Ectodermal cell (in vitro differentiated cells): ENCODE measurements at regions not wholly inside any gene's neighbourhood (a gene's known extent, or its start where the extent isn't known, plus 50 kb on each side); places are given as distances from the start of the nearest gene placed in this dataset.

Experiments
- H3K27ac ChIP-seq: 2 replicates; pipeline ENCODE4 v1.7.0; 2013; ENCODE audit warnings: mild to moderate bottlenecking, low read depth, low read length; ENCODE audit not compliant: insufficient read depth, poor library complexity, severe bottlenecking
- H3K27me3 ChIP-seq: 2 replicates; pipeline ENCODE4 v1.7.0; 2013; ENCODE audit warnings: mild to moderate bottlenecking, low read length; ENCODE audit not compliant: insufficient read depth, control insufficient read depth, poor library complexity, severe bottlenecking
- H3K36me3 ChIP-seq: one replicate; pipeline ENCODE4 v1.7.0; 2013; ENCODE audit warnings: low read length; ENCODE audit not compliant: control insufficient read depth, insufficient read depth
- H3K4me1 ChIP-seq: one replicate; pipeline ENCODE4 v1.7.0; 2013; ENCODE audit warnings: low read length; ENCODE audit not compliant: control insufficient read depth, insufficient read depth
- H3K4me3 ChIP-seq: 2 replicates; pipeline ENCODE4 v1.7.0; 2013; ENCODE audit warnings: low read depth, low read length, control low read depth; ENCODE audit not compliant: insufficient read depth
- H3K9me3 ChIP-seq: 2 replicates; pipeline ENCODE4 v1.7.0; 2013; ENCODE audit warnings: mild to moderate bottlenecking, low read length, moderate library complexity; ENCODE audit not compliant: control insufficient read depth
- WGBS, 2 experiments: methylation state at CpG; one replicate each; pipeline ENCODE4 v1.1.7; 2013; ENCODE audit warnings: missing lambda C conversion rate in 2 of 2; 5-methylcytosine and 5-hydroxymethylcytosine counted together

- no peaks in the 10 kb centered on the region for H3K36me3 ChIP-seq
- H3K9me3 ChIP-seq, result no peaks in the 10 kb centered on the region
- no peak overlapping the region for H3K4me3 ChIP-seq
- H3K4me1 ChIP-seq, result no peaks in the 10 kb centered on the region
- 91 to 93% methylated on average over 6 to 7 of the region's 8 CpGs for WGBS, 2 experiments
- H3K27ac ChIP-seq, result no peak overlapping the region
- H3K27me3 ChIP-seq, result no peaks in the 10 kb centered on the region
Observed at GRCh38 chr3:105222568-105223093, 144.1 kb upstream of the ALCAM start.

GRCh38 chr3:105223815-105224214 is 142.9 kb upstream of the ALCAM start:
- H3K9me3 ChIP-seq, result no peaks in the 10 kb centered on the region
- H3K27ac ChIP-seq, result no peak overlapping the region
- no peaks in the 10 kb centered on the region for H3K4me1 ChIP-seq
- H3K36me3 ChIP-seq, result no peaks in the 10 kb centered on the region
- H3K4me3 ChIP-seq, result no peak overlapping the region
- no peaks in the 10 kb centered on the region for H3K27me3 ChIP-seq
- 91 to 95% methylated on average over 8 to 11 of the region's 11 CpGs for WGBS, 2 experiments

GRCh38 chr3:105228696-105229095 is 138.0 kb upstream of the ALCAM start:
- Histone ChIP-seq H3K27me3 (no peaks in the 10 kb centered on the region), H3K4me3 (no peak overlapping the region), H3K9me3 (no peaks in the 10 kb centered on the region), H3K27ac (no peak overlapping the region), H3K36me3 (no peaks in the 10 kb centered on the region), H3K4me1 (no peaks in the 10 kb centered on the region)
- WGBS, 2 experiments, result 90 to 93% methylated on average over 2 to 3 of the region's 3 CpGs

DNA sequence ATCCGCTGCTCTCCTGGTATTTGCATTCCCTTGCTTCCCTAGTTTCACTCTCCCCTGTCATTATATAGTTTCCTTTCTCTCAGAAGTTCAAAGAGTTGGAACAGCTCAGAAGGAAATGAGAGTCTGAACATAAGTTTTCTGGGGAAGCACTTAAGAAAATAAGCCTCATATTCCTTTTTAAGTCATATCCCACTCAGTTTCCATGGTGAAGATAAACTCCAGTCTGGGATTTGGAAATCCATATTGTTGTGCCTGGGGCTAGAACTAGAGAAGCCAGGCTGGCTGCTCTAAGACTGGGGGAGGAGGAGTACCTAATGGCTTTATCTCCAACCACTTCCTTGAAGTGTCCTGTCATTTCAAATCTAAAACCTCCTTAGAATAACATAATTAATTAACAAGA is 134.2 kb upstream of the ALCAM start:
- no peaks in the 10 kb centered on the region for H3K27me3 ChIP-seq
- H3K27ac ChIP-seq, result no peak overlapping the region
- H3K36me3 ChIP-seq, result no peaks in the 10 kb centered on the region
- H3K9me3 ChIP-seq, result no peaks in the 10 kb centered on the region
- WGBS, 2 experiments, result 90 to 100% methylated on average over 1 of the region's 1 CpG
- no peaks in the 10 kb centered on the region for H3K4me1 ChIP-seq
- H3K4me3 ChIP-seq, result no peak overlapping the region

DNA sequence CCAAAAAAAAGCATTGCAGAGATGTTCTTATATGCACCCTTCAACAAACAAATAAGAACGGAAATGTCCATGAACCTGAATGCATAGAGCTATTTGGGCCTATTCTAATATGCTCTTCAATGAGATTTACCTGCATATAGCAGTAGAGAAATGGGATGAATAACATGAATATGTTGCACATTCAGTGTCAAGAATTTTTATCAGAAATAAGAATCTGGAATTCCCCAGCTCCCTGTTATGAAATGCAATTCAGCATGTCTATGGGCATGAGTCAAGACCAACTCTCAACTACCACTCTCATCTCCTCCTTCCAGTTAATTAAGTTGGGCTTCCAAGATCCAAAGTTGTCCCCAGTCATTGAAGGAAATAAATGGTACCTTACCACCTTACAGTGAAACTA is 133.7 kb upstream of the ALCAM start:
- no peaks in the 10 kb centered on the region for H3K4me1 ChIP-seq
- H3K27me3 ChIP-seq, result no peaks in the 10 kb centered on the region
- H3K36me3 ChIP-seq, result no peaks in the 10 kb centered on the region
- 100% methylated on average over 1 of the region's 1 CpG; no CpG with 5 or more reads in 1 of the 2 experiments for WGBS, 2 experiments
- no peaks in the 10 kb centered on the region for H3K9me3 ChIP-seq
- no peak overlapping the region for H3K27ac ChIP-seq
- H3K4me3 ChIP-seq, result no peak overlapping the region

DNA sequence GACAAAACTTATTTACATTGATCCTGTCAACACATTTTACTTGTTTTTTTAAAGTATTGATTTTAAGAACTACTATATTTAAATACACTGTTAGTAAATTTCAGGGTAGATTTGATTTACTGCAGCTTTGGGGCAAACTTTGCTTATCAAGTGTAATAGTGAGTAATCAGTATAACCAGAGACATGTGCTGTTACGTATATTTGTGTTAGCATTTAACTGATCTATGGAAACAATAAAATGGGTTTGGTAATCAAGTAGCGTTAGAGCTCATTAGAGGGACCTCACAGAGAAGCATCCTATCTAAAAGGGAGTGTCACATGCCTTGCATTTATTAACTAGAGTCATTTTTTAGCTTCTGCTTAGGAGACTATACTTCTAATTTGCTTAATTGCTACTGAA is 131.5 kb upstream of the ALCAM start:
- no peaks in the 10 kb centered on the region for H3K27me3 ChIP-seq
- H3K9me3 ChIP-seq, result no peaks in the 10 kb centered on the region
- no peak overlapping the region for H3K4me3 ChIP-seq
- 86 to 94% methylated on average over 2 of the region's 2 CpGs for WGBS, 2 experiments
- no peaks in the 10 kb centered on the region for H3K4me1 ChIP-seq
- H3K36me3 ChIP-seq, result no peaks in the 10 kb centered on the region
- no peak overlapping the region for H3K27ac ChIP-seq

DNA sequence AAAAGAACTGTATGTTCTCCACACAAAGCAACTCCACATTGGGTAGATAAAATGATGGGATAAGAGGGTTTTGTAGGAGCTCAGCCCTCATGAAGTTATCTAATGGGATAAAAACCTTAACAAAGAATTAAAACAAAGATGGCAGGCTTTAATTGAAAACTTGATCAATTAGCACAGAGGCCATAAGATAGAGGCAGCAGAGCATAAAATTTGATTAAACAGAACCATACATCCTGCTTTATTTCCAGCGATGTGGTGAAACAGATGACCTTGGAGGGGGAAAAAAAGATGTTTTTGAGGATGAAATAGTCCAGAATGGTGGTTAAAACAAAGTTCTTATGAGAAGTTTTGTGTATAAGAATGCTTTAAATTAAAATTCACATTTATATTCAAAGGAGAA is 130.9 kb upstream of the ALCAM start:
- Histone ChIP-seq H3K27me3 (no peaks in the 10 kb centered on the region), H3K27ac (no peak overlapping the region), H3K36me3 (no peaks in the 10 kb centered on the region), H3K4me1 (no peaks in the 10 kb centered on the region), H3K4me3 (no peak overlapping the region), H3K9me3 (no peaks in the 10 kb centered on the region)
- WGBS, 2 experiments, result 100% methylated on average over 1 of the region's 1 CpG

DNA sequence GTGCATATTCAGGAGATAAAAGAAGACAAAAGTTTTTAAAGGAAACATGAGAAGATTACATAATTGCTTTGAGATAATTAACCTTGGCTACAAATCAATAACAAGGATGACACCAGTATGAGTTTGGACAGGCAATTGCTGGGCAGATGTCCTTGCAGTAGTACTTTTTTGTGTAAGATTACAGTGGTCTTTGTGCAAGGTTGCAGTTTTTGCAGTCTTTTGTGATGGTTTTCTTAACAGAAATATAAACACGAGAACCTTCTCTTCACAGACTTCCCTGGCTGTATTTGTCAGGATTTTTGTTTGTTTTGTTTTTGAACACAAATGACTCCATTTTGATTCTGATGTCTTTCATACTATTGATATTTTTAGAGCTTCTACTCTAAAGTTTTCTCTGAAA is 128.3 kb upstream of the ALCAM start:
- 100% methylated on average over 1 of the region's 1 CpG; no CpG with 5 or more reads in 1 of the 2 experiments for WGBS, 2 experiments
- H3K4me3 ChIP-seq, result no peak overlapping the region
- H3K36me3 ChIP-seq, result no peaks in the 10 kb centered on the region
- H3K27ac ChIP-seq, result no peak overlapping the region
- no peaks in the 10 kb centered on the region for H3K4me1 ChIP-seq
- no peaks in the 10 kb centered on the region for H3K9me3 ChIP-seq
- no peaks in the 10 kb centered on the region for H3K27me3 ChIP-seq

- no peaks in the 10 kb centered on the region for H3K9me3 ChIP-seq
- H3K36me3 ChIP-seq, result no peaks in the 10 kb centered on the region
- no peak overlapping the region for H3K4me3 ChIP-seq
- no peaks in the 10 kb centered on the region for H3K4me1 ChIP-seq
- H3K27ac ChIP-seq, result no peak overlapping the region
- H3K27me3 ChIP-seq, result no peaks in the 10 kb centered on the region
- WGBS, 2 experiments, result 88 to 96% methylated on average over 2 of the region's 2 CpGs
Observed at GRCh38 chr3:105243076-105243475, 123.6 kb upstream of the ALCAM start.

DNA sequence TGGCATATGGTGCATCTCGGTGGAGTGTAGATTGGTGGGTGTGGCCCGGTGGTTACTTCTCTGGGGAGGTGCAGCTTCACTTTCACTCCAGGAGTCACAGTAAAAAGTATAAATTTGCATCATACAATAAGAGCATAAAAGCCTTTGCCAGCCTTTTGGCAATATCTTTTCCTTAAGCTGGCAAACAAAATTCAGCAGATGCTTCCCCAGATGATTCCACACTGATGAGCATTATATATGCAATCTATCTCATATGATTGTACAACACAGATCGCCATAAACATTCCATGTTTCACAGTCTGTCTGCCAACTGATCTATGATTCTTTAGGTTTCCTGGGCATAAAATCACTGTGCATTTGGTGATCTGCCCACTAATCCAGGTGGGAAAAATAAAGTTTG is 120.2 kb upstream of the ALCAM start:
- WGBS, 2 experiments, result 94 to 100% methylated on average over 1 to 3 of the region's 3 CpGs
- Histone ChIP-seq H3K36me3 (peaks cover 4% of the 10 kb centered on the region), H3K27me3 (no peaks in the 10 kb centered on the region), H3K4me3 (no peak overlapping the region), H3K4me1 (no peaks in the 10 kb centered on the region), H3K27ac (no peak overlapping the region), H3K9me3 (peaks cover 3% of the 10 kb centered on the region)

DNA sequence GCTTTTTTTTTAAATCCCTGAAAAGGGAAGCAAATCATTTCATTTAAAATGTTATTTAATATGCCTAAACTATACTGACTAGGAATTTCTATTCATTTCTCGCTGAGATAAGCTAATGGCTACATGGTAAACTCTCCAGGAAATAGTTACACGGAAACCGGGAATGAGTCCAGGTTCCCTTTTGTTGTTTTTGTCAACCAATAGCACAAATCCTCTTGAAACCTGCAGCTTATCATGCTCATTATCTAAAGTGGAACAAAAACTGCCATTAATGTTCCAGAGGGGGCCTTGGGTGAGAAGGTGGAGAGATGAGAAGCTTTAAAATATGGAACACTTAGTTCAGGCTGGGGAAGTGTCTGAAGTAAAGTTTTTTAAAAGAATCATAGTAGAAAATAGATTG is 113.5 kb upstream of the ALCAM start:
- Histone ChIP-seq H3K36me3 (peaks cover 4% of the 10 kb centered on the region), H3K4me1 (peaks cover 10% of the 10 kb centered on the region), H3K9me3 (peaks cover 3% of the 10 kb centered on the region), H3K27ac (no peak overlapping the region), H3K27me3 (no peaks in the 10 kb centered on the region), H3K4me3 (no peak overlapping the region)
- WGBS, 2 experiments, result 71 to 77% methylated on average over 3 of the region's 3 CpGs
